CD14-positive monocyte (primary cell): ENCODE measurements at regions not wholly inside any gene's neighbourhood (a gene's known extent, or its start where the extent isn't known, plus 50 kb on each side); places are given as distances from the start of the nearest gene placed in this dataset.

Source experiments
- DNase-seq, 3 donors: peaks; one replicate each; pipeline ENCODE4 v3.0.0-alpha.2; 2011 to 2022
- H2AFZ ChIP-seq: 2 replicates; pipeline ENCODE4 v1.6.0; 2012; ENCODE audit warnings: mild to moderate bottlenecking, low read depth, low read length, inconsistent platforms; ENCODE audit not compliant: insufficient read depth, poor library complexity, severe bottlenecking
- H3K27ac ChIP-seq, 2 donors: 1 replicate in 1 of 2; 2 replicates in 1 of 2; pipeline ENCODE4 v1.5.1; 2012 to 2013; ENCODE audit warnings: low read length in 2 of 2, control low read depth in 1 of 2, inconsistent platforms in 1 of 2, low read depth in 1 of 2, mild to moderate bottlenecking in 1 of 2
- H3K27me3 ChIP-seq, 2 donors: one replicate each; pipeline versions ENCODE4 v1.6.0 to v1.6.1; 2011 to 2013; ENCODE audit warnings: low read length in 2 of 2; ENCODE audit not compliant: control insufficient read depth in 2 of 2, insufficient read depth in 2 of 2
- H3K36me3 ChIP-seq, 2 donors: replicated peaks in 1 of 2; 1 replicate in 1 of 2; 2 replicates in 1 of 2; pipeline versions ENCODE4 v1.5.1 to v1.6.1; 2012 to 2013; ENCODE audit warnings: low read length in 2 of 2, control low read depth in 1 of 2, inconsistent platforms in 1 of 2, mild to moderate bottlenecking in 1 of 2; ENCODE audit not compliant: insufficient read depth in 2 of 2, control insufficient read depth in 1 of 2
- H3K4me1 ChIP-seq, 2 donors: 1 replicate in 1 of 2; 2 replicates in 1 of 2; pipeline versions ENCODE4 v1.5.1 to v1.6.1; 2012 to 2013; ENCODE audit warnings: low read length in 2 of 2, control low read depth in 1 of 2, inconsistent platforms in 1 of 2, mild to moderate bottlenecking in 1 of 2, moderate library complexity in 1 of 2; ENCODE audit not compliant: insufficient read depth in 2 of 2, control insufficient read depth in 1 of 2
- H3K4me2 ChIP-seq: replicated peaks from 2 replicates; pipeline ENCODE3; 2012; ENCODE audit warnings: low read length, moderate library complexity, mild to moderate bottlenecking; ENCODE audit not compliant: poor library complexity, severe bottlenecking; ENCODE audit errors: extremely low read depth
- H3K4me3 ChIP-seq, 3 experiments: fragments of 200-600 bp in 1 of 3; sonication (generic) in 1 of 3; replicated peaks in 1 of 3; 1 replicate in 2 of 3; 2 replicates in 1 of 3; pipeline ENCODE4 v1.5.1; 2011 to 2013; ENCODE audit warnings: low read length in 3 of 3, mild to moderate bottlenecking in 3 of 3, control low read depth in 2 of 3, low read depth in 2 of 3, inconsistent platforms in 1 of 3, moderate library complexity in 1 of 3
- H3K79me2 ChIP-seq: 2 replicates; pipeline ENCODE4 v1.6.0; 2012; ENCODE audit warnings: mild to moderate bottlenecking, control low read depth, inconsistent platforms, low read length, moderate library complexity; ENCODE audit not compliant: insufficient read depth
- H3K9ac ChIP-seq: 2 replicates; pipeline ENCODE4 v1.6.0; 2017; ENCODE audit warnings: low read length, mild to moderate bottlenecking; ENCODE audit not compliant: insufficient read depth, poor library complexity, severe bottlenecking
- H3K9me3 ChIP-seq, 2 donors: replicated peaks in 1 of 2; 1 replicate in 1 of 2; 2 replicates in 1 of 2; pipeline versions ENCODE4 v1.5.1 to v1.6.1; 2012 to 2013; ENCODE audit warnings: low read length in 2 of 2, control low read depth in 1 of 2; ENCODE audit not compliant: control insufficient read depth in 1 of 2, insufficient read depth in 1 of 2
- H4K20me1 ChIP-seq: 2 replicates; pipeline ENCODE4 v1.6.0; 2012; ENCODE audit warnings: mild to moderate bottlenecking, low read length, control low read depth, moderate library complexity; ENCODE audit not compliant: insufficient read depth
- H3K27ac Mint-ChIP-seq, 7 donors: one replicate each; pipeline ENCODE4 v1.8.0; 2020; ENCODE audit warnings: mild to moderate bottlenecking in 7 of 7, mixed read lengths in 7 of 7, moderate library complexity in 6 of 7, inconsistent platforms in 2 of 7
- H3K27me3 Mint-ChIP-seq, 3 donors: one replicate each; pipeline ENCODE4 v1.8.0; 2021 to 2022; ENCODE audit warnings: low read depth in 3 of 3, mild to moderate bottlenecking in 3 of 3, mixed read lengths in 3 of 3, moderate library complexity in 3 of 3, inconsistent platforms in 1 of 3
- H3K36me3 Mint-ChIP-seq, 2 donors: one replicate each; pipeline ENCODE4 v1.8.0; 2020; ENCODE audit warnings: mixed read lengths in 2 of 2, inconsistent platforms in 1 of 2, mild to moderate bottlenecking in 1 of 2
- H3K4me1 Mint-ChIP-seq: one replicate; pipeline ENCODE4 v1.8.0; 2020; ENCODE audit warnings: mild to moderate bottlenecking, mixed read lengths
- H3K4me3 Mint-ChIP-seq, 2 donors: one replicate each; pipeline ENCODE4 v1.8.0; 2020; ENCODE audit warnings: mild to moderate bottlenecking in 2 of 2, mixed read lengths in 2 of 2, moderate library complexity in 1 of 2
- H3K9me3 Mint-ChIP-seq, 7 donors: one replicate each; pipeline ENCODE4 v1.8.0; 2020 to 2022; ENCODE audit warnings: mixed read lengths in 7 of 7, mild to moderate bottlenecking in 6 of 7, moderate library complexity in 6 of 7, inconsistent platforms in 2 of 7
- CTCF ChIP-seq: fragments of 200-600 bp; IDR thresholded peaks from one replicate; pipeline ENCODE4 v1.8.0; 2022; ENCODE audit warnings: antibody characterized with exemption, mild to moderate bottlenecking
- WGBS: methylation state at CpG from one replicate; pipeline ENCODE4 v1.1.5; 2013; ENCODE audit warnings: missing lambda C conversion rate; ENCODE audit not compliant: insufficient coverage; 5-methylcytosine and 5-hydroxymethylcytosine counted together
- intact Hi-C, 2 donors: fragments of 100-400 bp; cut with micrococcal nuclease; formaldehyde crosslinking; loops; one replicate each; pipeline versions ENCODE4 v1.15.0 to v1.15.1; 2023

- Histone ChIP-seq H3K27me3 (no peaks in the 10 kb centered on the region), H2AFZ (no peak overlapping the region), H3K4me2 (no peak overlapping the region), H3K36me3 (no peaks in the 10 kb centered on the region), H4K20me1 (no peaks in the 10 kb centered on the region), H3K79me2 (no peaks in the 10 kb centered on the region), H3K27ac (no peak overlapping the region), H3K4me3 (no peak overlapping the region), H3K4me1 (no peaks in the 10 kb centered on the region), H3K9me3 (peaks cover 5% of the 10 kb centered on the region in 2 donors), H3K9ac (no peak overlapping the region)
- no peaks in the 10 kb centered on the region for H3K4me1 Mint-ChIP-seq
- no peak for DNase-seq
- WGBS, result 83% methylated on average over 1 of the region's 2 CpGs
- peaks cover 0 to 2% (median 0%) of the 10 kb centered on the region in 3 donors for H3K27me3 Mint-ChIP-seq
- intact Hi-C loops, result no loop called here
- peaks cover 0 to 14% (median 10%) of the 10 kb centered on the region in 7 donors for H3K9me3 Mint-ChIP-seq
- no peak overlapping the region for H3K27ac Mint-ChIP-seq
- H3K36me3 Mint-ChIP-seq, result no peaks in the 10 kb centered on the region
- no peak for TF ChIP-seq CTCF
- no peak overlapping the region for H3K4me3 Mint-ChIP-seq
Observed at GRCh38 chr16:60304720-60305119, 1570.6 kb upstream of the GOT2 start.

- Mint-ChIP-seq H3K27me3 (no peaks in the 10 kb centered on the region), H3K27ac (no peak overlapping the region), H3K36me3 (no peaks in the 10 kb centered on the region), H3K4me1 (no peaks in the 10 kb centered on the region), H3K4me3 (no peak overlapping the region), H3K9me3 (peaks cover 0 to 13% (median 10%) of the 10 kb centered on the region in 7 donors)
- TF ChIP-seq CTCF, result no peak
- H4K20me1 ChIP-seq, result no peaks in the 10 kb centered on the region
- no peak overlapping the region for H2AFZ ChIP-seq
- intact Hi-C loops, result no loop called here
- H3K4me1 ChIP-seq, result no peaks in the 10 kb centered on the region
- H3K4me2 ChIP-seq, result no peak overlapping the region
- no peak overlapping the region for H3K4me3 ChIP-seq
- peaks cover 5% of the 10 kb centered on the region in 2 donors for H3K9me3 ChIP-seq
- no peak for DNase-seq
- no peak overlapping the region for H3K27ac ChIP-seq
- H3K79me2 ChIP-seq, result no peaks in the 10 kb centered on the region
- H3K9ac ChIP-seq, result no peak overlapping the region
- no peaks in the 10 kb centered on the region for H3K27me3 ChIP-seq
- WGBS, result no CpG with 5 or more reads among the region's 4 CpGs
- H3K36me3 ChIP-seq, result no peaks in the 10 kb centered on the region
Observed at GRCh38 chr16:60304066-60304465, 1570.0 kb upstream of the GOT2 start.
